ENCODE measurements at regions not wholly inside any gene's neighbourhood (a gene's known extent, or its start where the extent isn't known, plus 50 kb on each side); places are given as distances from the start of the nearest gene placed in this dataset.

GRCh38 chr3:15932348-15933300 is 134.8 kb upstream of the ANKRD28 start:
- no peak for TF ChIP-seq CTCF (IDR thresholded peaks at IDR 0.05)

- TF ChIP-seq CTCF (IDR thresholded peaks at IDR 0.05), result no peak
Observed at GRCh38 chr3:15933439-15934139, 135.8 kb upstream of the ANKRD28 start.

- no peak for TF ChIP-seq CTCF (IDR thresholded peaks at IDR 0.05)
Observed at GRCh38 chr3:15934389-15935195, 136.8 kb upstream of the ANKRD28 start.

- TF ChIP-seq CTCF (IDR thresholded peaks at IDR 0.05), result no peak
Observed at GRCh38 chr3:15936312-15936711, 138.5 kb upstream of the ANKRD28 start.

- TF ChIP-seq CTCF (IDR thresholded peaks at IDR 0.05), result no peak
Observed at GRCh38 chr3:15940641-15941040, 142.9 kb upstream of the ANKRD28 start.

GRCh38 chr3:15941958-15942357 is 144.2 kb upstream of the ANKRD28 start:
- no peak for TF ChIP-seq CTCF (IDR thresholded peaks at IDR 0.05)

- no peak for TF ChIP-seq CTCF (IDR thresholded peaks at IDR 0.05)
Observed at GRCh38 chr3:15942462-15942861, 144.7 kb upstream of the ANKRD28 start.

Data from LNCAP (cell line).